CD4-positive, CD25-positive, alpha-beta regulatory T cell (primary cell): ENCODE measurements at regions not wholly inside any gene's neighbourhood (a gene's known extent, or its start where the extent isn't known, plus 50 kb on each side); places are given as distances from the start of the nearest gene placed in this dataset.

Source experiments
- ATAC-seq, 2 donors: fragments of 150-1000 bp; cut with Tn5 transposase; one replicate each; pipeline ENCODE4 v1.10.0; 2021; ENCODE audit warnings: low read depth in 2 of 2, moderate number of reproducible peaks in 2 of 2, moderate library complexity in 1 of 2
- DNase-seq, 3 donors: peaks; one replicate each; pipeline versions ENCODE4 v3.0.0 to v3.0.0-alpha.2; 2012 to 2022; ENCODE audit warnings: mixed read lengths in 1 of 3
- H3K27ac ChIP-seq: one replicate; pipeline ENCODE4 v1.7.0; 2013; ENCODE audit warnings: mild to moderate bottlenecking, low read length; ENCODE audit not compliant: insufficient read depth, poor library complexity, severe bottlenecking
- H3K27me3 ChIP-seq: one replicate; pipeline ENCODE4 v1.7.0; 2013; ENCODE audit warnings: low read length; ENCODE audit not compliant: control insufficient read depth, insufficient read depth
- H3K36me3 ChIP-seq: one replicate; pipeline ENCODE4 v1.7.0; 2013; ENCODE audit warnings: mild to moderate bottlenecking, low read length, moderate library complexity; ENCODE audit not compliant: control insufficient read depth, insufficient read depth
- H3K4me1 ChIP-seq: 2 replicates; pipeline ENCODE4 v1.7.0; 2013; ENCODE audit warnings: mild to moderate bottlenecking, low read length; ENCODE audit not compliant: insufficient read depth, control insufficient read depth, poor library complexity, severe bottlenecking
- H3K4me3 ChIP-seq: one replicate; pipeline ENCODE4 v1.7.0; 2013; ENCODE audit warnings: low read depth, mild to moderate bottlenecking, low read length, moderate library complexity
- H3K9me3 ChIP-seq, 2 experiments: 1 replicate in 1 of 2; 2 replicates in 1 of 2; pipeline ENCODE4 v1.7.0; 2013; ENCODE audit warnings: low read length in 2 of 2, mild to moderate bottlenecking in 1 of 2, moderate library complexity in 1 of 2; ENCODE audit not compliant: control insufficient read depth in 2 of 2
- H3K27ac Mint-ChIP-seq, 3 donors: one replicate each; pipeline ENCODE4 v1.8.0; 2020 to 2022; ENCODE audit warnings: mild to moderate bottlenecking in 3 of 3, mixed read lengths in 3 of 3, moderate library complexity in 2 of 3
- H3K27me3 Mint-ChIP-seq: one replicate; pipeline ENCODE4 v1.8.0; 2022; ENCODE audit warnings: mild to moderate bottlenecking, mixed read lengths
- H3K36me3 Mint-ChIP-seq: one replicate; pipeline ENCODE4 v1.8.0; 2020; ENCODE audit warnings: mixed read lengths
- H3K4me1 Mint-ChIP-seq, 4 donors: one replicate each; pipeline ENCODE4 v1.8.0; 2020 to 2022; ENCODE audit warnings: mixed read lengths in 4 of 4, mild to moderate bottlenecking in 1 of 4
- H3K4me3 Mint-ChIP-seq, 4 donors: one replicate each; pipeline ENCODE4 v1.8.0; 2020 to 2022; ENCODE audit warnings: mild to moderate bottlenecking in 4 of 4, mixed read lengths in 4 of 4, moderate library complexity in 3 of 4
- H3K9me3 Mint-ChIP-seq, 7 donors: one replicate each; pipeline ENCODE4 v1.8.0; 2020 to 2022; ENCODE audit warnings: mixed read lengths in 7 of 7, mild to moderate bottlenecking in 3 of 7, moderate library complexity in 2 of 7

- H3K27ac Mint-ChIP-seq, result no peak overlapping the region
- Histone ChIP-seq H3K4me3 (no peak overlapping the region), H3K4me1 (no peaks in the 10 kb centered on the region), H3K27me3 (no peaks in the 10 kb centered on the region), H3K27ac (no peak overlapping the region), H3K9me3 (peaks cover 4 to 9% of the 10 kb centered on the region in 2 experiments), H3K36me3 (no peaks in the 10 kb centered on the region)
- H3K36me3 Mint-ChIP-seq, result no peaks in the 10 kb centered on the region
- H3K27me3 Mint-ChIP-seq, result no peaks in the 10 kb centered on the region
- no peak for DNase-seq
- peaks cover 3 to 45% (median 18%) of the 10 kb centered on the region in 7 donors for H3K9me3 Mint-ChIP-seq
- H3K4me1 Mint-ChIP-seq, result no peaks in the 10 kb centered on the region
- no peak overlapping the region for H3K4me3 Mint-ChIP-seq
- no peak for ATAC-seq
Observed at GRCh38 chr16:62167551-62167950, 131.3 kb upstream of the CDH8 start.

- no peak overlapping the region for H3K27ac ChIP-seq
- no peaks in the 10 kb centered on the region for H3K36me3 Mint-ChIP-seq
- peaks cover 2 to 3% of the 10 kb centered on the region in 2 experiments for H3K9me3 ChIP-seq
- H3K27ac Mint-ChIP-seq, result no peak overlapping the region
- no peak for ATAC-seq
- no peaks in the 10 kb centered on the region for H3K27me3 Mint-ChIP-seq
- no peaks in the 10 kb centered on the region for H3K4me1 ChIP-seq
- H3K9me3 Mint-ChIP-seq, result peaks cover 0 to 25% (median 4%) of the 10 kb centered on the region in 7 donors
- no peaks in the 10 kb centered on the region for H3K4me1 Mint-ChIP-seq
- DNase-seq, result no peak
- H3K27me3 ChIP-seq, result no peaks in the 10 kb centered on the region
- H3K36me3 ChIP-seq, result no peaks in the 10 kb centered on the region
- no peak overlapping the region for H3K4me3 ChIP-seq
- no peak overlapping the region for H3K4me3 Mint-ChIP-seq
Observed at GRCh38 chr16:62157544-62157943, 121.3 kb upstream of the CDH8 start.

GRCh38 chr16:62156971-62157370, 120.7 kb upstream of the CDH8 start:
- ATAC-seq (no peak), DNase-seq (no peak)
- Histone ChIP-seq H3K4me1 (no peaks in the 10 kb centered on the region), H3K9me3 (peaks cover 2 to 3% of the 10 kb centered on the region in 2 experiments), H3K27ac (no peak overlapping the region), H3K4me3 (no peak overlapping the region), H3K36me3 (no peaks in the 10 kb centered on the region), H3K27me3 (no peaks in the 10 kb centered on the region)
- H3K4me3 Mint-ChIP-seq, result no peak overlapping the region
- peaks cover 0 to 24% (median 6%) of the 10 kb centered on the region in 7 donors for H3K9me3 Mint-ChIP-seq
- H3K27ac Mint-ChIP-seq, result no peak overlapping the region
- no peaks in the 10 kb centered on the region for H3K4me1 Mint-ChIP-seq
- H3K36me3 Mint-ChIP-seq, result no peaks in the 10 kb centered on the region
- no peaks in the 10 kb centered on the region for H3K27me3 Mint-ChIP-seq

- no peak for DNase-seq
- no peak for ATAC-seq
Observed at GRCh38 chr16:62149631-62150030, 113.4 kb upstream of the CDH8 start.

GRCh38 chr16:62137996-62138395, 101.8 kb upstream of the CDH8 start:
- Histone ChIP-seq H3K9me3 (peaks cover 2 to 13% of the 10 kb centered on the region in 2 experiments), H3K36me3 (no peaks in the 10 kb centered on the region), H3K4me3 (no peak overlapping the region), H3K4me1 (no peaks in the 10 kb centered on the region), H3K27me3 (no peaks in the 10 kb centered on the region), H3K27ac (no peak overlapping the region)
- H3K9me3 Mint-ChIP-seq, result peaks cover 5 to 35% (median 10%) of the 10 kb centered on the region in 7 donors
- no peak overlapping the region for H3K4me3 Mint-ChIP-seq
- DNase-seq, result no peak
- no peak for ATAC-seq
- H3K4me1 Mint-ChIP-seq, result no peaks in the 10 kb centered on the region
- no peak overlapping the region for H3K27ac Mint-ChIP-seq
- no peaks in the 10 kb centered on the region for H3K27me3 Mint-ChIP-seq
- H3K36me3 Mint-ChIP-seq, result no peaks in the 10 kb centered on the region

More at GRCh38 chr16:62149631-62150030, 113.4 kb upstream of the CDH8 start:
- Histone ChIP-seq H3K36me3 (no peaks in the 10 kb centered on the region), H3K27me3 (no peaks in the 10 kb centered on the region), H3K9me3 (peaks cover 0 to 3% of the 10 kb centered on the region in 2 experiments), H3K4me3 (no peak overlapping the region), H3K27ac (no peak overlapping the region), H3K4me1 (no peaks in the 10 kb centered on the region)
- no peaks in the 10 kb centered on the region for H3K27me3 Mint-ChIP-seq
- H3K9me3 Mint-ChIP-seq, result peaks cover 1 to 25% (median 17%) of the 10 kb centered on the region in 7 donors
- H3K27ac Mint-ChIP-seq, result no peak overlapping the region
- H3K36me3 Mint-ChIP-seq, result no peaks in the 10 kb centered on the region
- H3K4me1 Mint-ChIP-seq, result no peaks in the 10 kb centered on the region
- no peak overlapping the region for H3K4me3 Mint-ChIP-seq

- no peaks in the 10 kb centered on the region for H3K27me3 ChIP-seq
- no peak overlapping the region for H3K4me3 Mint-ChIP-seq
- no peak overlapping the region for H3K4me3 ChIP-seq
- H3K36me3 ChIP-seq, result no peaks in the 10 kb centered on the region
- H3K27ac ChIP-seq, result no peak overlapping the region
- H3K27me3 Mint-ChIP-seq, result no peaks in the 10 kb centered on the region
- no peak for DNase-seq
- ATAC-seq, result no peak
- no peak overlapping the region for H3K27ac Mint-ChIP-seq
- no peaks in the 10 kb centered on the region for H3K4me1 ChIP-seq
- H3K9me3 ChIP-seq, result peaks cover 0 to 18% of the 10 kb centered on the region in 2 experiments
- no peaks in the 10 kb centered on the region for H3K36me3 Mint-ChIP-seq
- H3K9me3 Mint-ChIP-seq, result peaks cover 8 to 42% (median 21%) of the 10 kb centered on the region in 7 donors
- no peaks in the 10 kb centered on the region for H3K4me1 Mint-ChIP-seq
Observed at GRCh38 chr16:62135911-62136310, 99.7 kb upstream of the CDH8 start.

- Histone ChIP-seq H3K4me3 (no peak overlapping the region), H3K27ac (no peak overlapping the region), H3K36me3 (no peaks in the 10 kb centered on the region), H3K4me1 (no peaks in the 10 kb centered on the region), H3K27me3 (no peaks in the 10 kb centered on the region), H3K9me3 (peaks cover 0 to 18% of the 10 kb centered on the region in 2 experiments)
- Mint-ChIP-seq H3K27me3 (no peaks in the 10 kb centered on the region), H3K27ac (no peak overlapping the region), H3K36me3 (no peaks in the 10 kb centered on the region), H3K9me3 (peaks cover 8 to 40% (median 21%) of the 10 kb centered on the region in 7 donors), H3K4me1 (no peaks in the 10 kb centered on the region), H3K4me3 (no peak overlapping the region)
- no peak for DNase-seq
- no peak for ATAC-seq
Observed at GRCh38 chr16:62135446-62135845, 99.2 kb upstream of the CDH8 start.

GRCh38 chr16:62130101-62130500, 93.9 kb upstream of the CDH8 start:
- no peak for DNase-seq
- no peaks in the 10 kb centered on the region for H3K4me1 Mint-ChIP-seq
- no peak for ATAC-seq
- no peak overlapping the region for H3K27ac Mint-ChIP-seq
- peaks cover 9 to 20% (median 16%) of the 10 kb centered on the region in 7 donors for H3K9me3 Mint-ChIP-seq
- H3K36me3 ChIP-seq, result no peaks in the 10 kb centered on the region
- no peaks in the 10 kb centered on the region for H3K27me3 ChIP-seq
- H3K27me3 Mint-ChIP-seq, result no peaks in the 10 kb centered on the region
- no peak overlapping the region for H3K4me3 Mint-ChIP-seq
- H3K9me3 ChIP-seq, result peaks cover 0 to 17% of the 10 kb centered on the region in 2 experiments
- no peak overlapping the region for H3K4me3 ChIP-seq
- H3K27ac ChIP-seq, result no peak overlapping the region
- H3K4me1 ChIP-seq, result no peaks in the 10 kb centered on the region
- no peaks in the 10 kb centered on the region for H3K36me3 Mint-ChIP-seq
